Esophagus muscularis mucosa (tissue), 4 donors: ENCODE measurements at regions not wholly inside any gene's neighbourhood (a gene's known extent, or its start where the extent isn't known, plus 50 kb on each side); places are given as distances from the start of the nearest gene placed in this dataset.

Source experiments
- DNase-seq: peaks from one replicate; pipeline ENCODE4 v3.0.0-alpha.2; 2017; ENCODE audit errors: extremely low spot score
- H3K27ac ChIP-seq, 4 donors: fragments of 200-600 bp; sonication (generic); replicated peaks in 1 of 4; 1 replicate in 3 of 4; 2 replicates in 1 of 4; pipeline ENCODE4 v1.5.1; 2016 to 2019; ENCODE audit warnings: mild to moderate bottlenecking in 1 of 4
- H3K27me3 ChIP-seq, 4 donors: fragments of 200-600 bp; sonication (generic); one replicate each; pipeline versions ENCODE4 v1.5.1 to v1.6.0; 2016 to 2019
- H3K36me3 ChIP-seq, 4 donors: fragments of 200-600 bp; sonication (generic); one replicate each; pipeline ENCODE4 v1.5.1; 2016 to 2019
- H3K4me1 ChIP-seq, 4 donors: fragments of 200-600 bp; sonication (generic); one replicate each; pipeline ENCODE4 v1.5.1; 2016 to 2019
- H3K4me3 ChIP-seq, 4 donors: fragments of 200-600 bp; sonication (generic); 1 replicate in 2 of 4; 2 replicates in 2 of 4; pipeline ENCODE4 v1.5.1; 2016 to 2019; ENCODE audit warnings: mild to moderate bottlenecking in 4 of 4, moderate library complexity in 1 of 4
- H3K9me3 ChIP-seq, 4 donors: fragments of 200-600 bp; sonication (generic); 1 replicate in 3 of 4; 2 replicates in 1 of 4; pipeline ENCODE4 v1.5.1; 2016 to 2019
- EP300 ChIP-seq: sonication (generic); formaldehyde crosslinking; IDR thresholded peaks from one replicate; pipeline ENCODE4 v1.6.1; 2017; ENCODE audit warnings: antibody characterized with exemption
- POLR2A ChIP-seq: fragments of 450-650 bp; IDR thresholded peaks from one replicate; pipeline ENCODE4 v1.6.1; 2017; ENCODE audit warnings: antibody characterized with exemption, moderate library complexity, mild to moderate bottlenecking, low read depth
- POLR2AphosphoS5 ChIP-seq, 2 donors: sonication (generic); formaldehyde crosslinking; IDR thresholded peaks; one replicate each; pipeline ENCODE4 v1.6.1; 2017; ENCODE audit warnings: antibody characterized with exemption in 2 of 2
- WGBS: methylation state at CpG from one replicate; pipeline ENCODE4 v1.1.5; 2018; 5-methylcytosine and 5-hydroxymethylcytosine counted together
- intact Hi-C: fragments of 100-400 bp; cut with DNase I; formaldehyde crosslinking; loops from one replicate; pipeline ENCODE4 v1.15.1; 2023
- TF ChIP-seq, protein P1 (sequence below), 3 experiments: fragments of 200-600 bp in 2 of 3; fragments of 450-650 bp in 1 of 3; sonication (generic) in 2 of 3; IDR thresholded peaks; one replicate each; pipeline ENCODE4 v1.5.1; 2017 to 2019; ENCODE audit warnings: antibody characterized with exemption in 3 of 3, mild to moderate bottlenecking in 2 of 3, moderate library complexity in 1 of 3

DNA sequence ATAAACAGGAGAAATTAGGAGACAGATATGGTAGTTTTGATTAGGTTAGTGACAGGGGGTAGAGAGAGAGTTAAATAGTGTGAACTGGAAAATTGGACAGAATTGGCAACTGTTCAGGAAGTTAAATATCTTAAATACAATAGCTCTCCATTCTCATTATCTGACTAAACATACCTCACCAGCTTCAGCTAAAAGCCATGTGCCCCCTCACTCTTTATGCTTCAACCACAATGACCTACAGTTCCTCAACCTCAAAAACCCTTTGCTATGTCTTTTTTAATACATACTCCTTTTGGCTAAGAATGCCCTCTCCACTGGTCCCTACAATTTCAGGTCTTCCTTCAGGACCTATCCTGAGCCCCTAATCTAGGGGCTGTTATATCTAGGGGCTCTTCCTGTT lies 740.2 kb upstream of the ZEB2 start:
- H3K27me3 ChIP-seq: no peaks in the 10 kb centered on the region
- no peak for DNase-seq

DNA sequence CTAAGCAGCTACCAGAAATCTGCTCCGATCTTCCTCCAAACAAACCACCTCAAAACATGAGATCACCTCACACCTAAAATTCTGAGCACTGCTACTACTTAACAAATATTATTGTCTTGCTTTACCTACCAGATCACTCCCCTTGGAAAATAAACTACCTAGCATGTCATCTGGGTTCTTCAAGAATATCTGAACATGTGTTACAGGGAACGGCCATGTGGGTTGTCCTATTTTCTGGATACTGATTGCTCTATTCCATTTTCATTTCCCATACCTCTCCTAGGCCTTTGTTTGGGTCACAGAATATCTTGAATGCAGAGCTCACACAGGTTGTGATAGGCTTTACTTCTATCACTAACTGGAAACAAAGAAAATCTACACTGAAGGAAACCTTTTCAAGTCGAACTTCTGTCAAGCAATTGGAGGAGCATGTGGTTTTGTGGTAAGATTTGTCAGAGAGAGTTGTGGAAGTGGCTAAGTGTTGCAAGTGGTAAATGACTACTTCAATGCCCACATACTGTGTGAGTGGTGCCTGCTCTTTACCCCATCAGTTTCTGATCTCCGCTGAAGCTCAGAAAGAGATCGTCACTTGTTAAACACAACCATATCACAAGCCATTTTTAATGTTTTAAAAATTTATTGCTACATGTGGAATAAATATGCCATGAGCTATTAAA lies 739.1 kb upstream of the ZEB2 start:
- 91% methylated on average over 5 of the region's 5 CpGs for WGBS
- H3K27me3 ChIP-seq: no peaks in the 10 kb centered on the region
- intact Hi-C loops: no loop called here

More for the DNA sequence above, 740.2 kb upstream of the ZEB2 start:
- TF ChIP-seq, protein P1, sequence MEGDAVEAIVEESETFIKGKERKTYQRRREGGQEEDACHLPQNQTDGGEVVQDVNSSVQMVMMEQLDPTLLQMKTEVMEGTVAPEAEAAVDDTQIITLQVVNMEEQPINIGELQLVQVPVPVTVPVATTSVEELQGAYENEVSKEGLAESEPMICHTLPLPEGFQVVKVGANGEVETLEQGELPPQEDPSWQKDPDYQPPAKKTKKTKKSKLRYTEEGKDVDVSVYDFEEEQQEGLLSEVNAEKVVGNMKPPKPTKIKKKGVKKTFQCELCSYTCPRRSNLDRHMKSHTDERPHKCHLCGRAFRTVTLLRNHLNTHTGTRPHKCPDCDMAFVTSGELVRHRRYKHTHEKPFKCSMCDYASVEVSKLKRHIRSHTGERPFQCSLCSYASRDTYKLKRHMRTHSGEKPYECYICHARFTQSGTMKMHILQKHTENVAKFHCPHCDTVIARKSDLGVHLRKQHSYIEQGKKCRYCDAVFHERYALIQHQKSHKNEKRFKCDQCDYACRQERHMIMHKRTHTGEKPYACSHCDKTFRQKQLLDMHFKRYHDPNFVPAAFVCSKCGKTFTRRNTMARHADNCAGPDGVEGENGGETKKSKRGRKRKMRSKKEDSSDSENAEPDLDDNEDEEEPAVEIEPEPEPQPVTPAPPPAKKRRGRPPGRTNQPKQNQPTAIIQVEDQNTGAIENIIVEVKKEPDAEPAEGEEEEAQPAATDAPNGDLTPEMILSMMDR (IDR thresholded peaks at IDR 0.05): no peak
- TF ChIP-seq EP300 (no peak), POLR2AphosphoS5 (IDR thresholded peaks at IDR 0.05) (no peak), POLR2A (no peak)
- Histone ChIP-seq H3K27ac (no peak overlapping the region), H3K4me1 (no peaks in the 10 kb centered on the region), H3K4me3 (no peak overlapping the region), H3K36me3 (no peaks in the 10 kb centered on the region), H3K9me3 (no peaks in the 10 kb centered on the region)
- intact Hi-C loops: no loop called here

DNA sequence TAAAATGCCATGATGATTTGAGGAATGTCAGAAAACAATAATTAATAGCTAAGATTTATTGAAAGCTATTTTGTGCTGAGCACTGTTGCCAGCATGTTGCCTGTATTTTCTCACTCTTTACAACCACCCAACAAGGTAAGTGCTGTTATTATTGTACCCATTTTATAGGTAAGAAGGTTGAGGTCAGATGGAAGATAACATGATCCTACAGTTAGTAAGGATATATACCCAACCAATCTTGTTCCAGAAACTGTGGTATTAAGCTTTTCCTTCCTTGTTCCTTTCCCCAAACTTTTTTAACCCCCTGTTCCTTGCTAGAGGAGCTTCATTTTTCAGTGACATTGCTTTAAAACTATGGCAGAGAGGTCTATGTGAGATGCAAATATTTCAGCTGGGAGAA lies 738.0 kb upstream of the ZEB2 start:
- H3K4me1 ChIP-seq: no peaks in the 10 kb centered on the region
- DNase-seq: no peak
- TF ChIP-seq EP300 (no peak), POLR2AphosphoS5 (IDR thresholded peaks at IDR 0.05) (no peak), POLR2A (no peak)
- TF ChIP-seq, protein P1 (IDR thresholded peaks at IDR 0.05): no peak
- no peak overlapping the region for H3K4me3 ChIP-seq
- H3K36me3 ChIP-seq: no peaks in the 10 kb centered on the region
- no peaks in the 10 kb centered on the region for H3K9me3 ChIP-seq
- H3K27ac ChIP-seq: no peak overlapping the region
- H3K27me3 ChIP-seq: no peaks in the 10 kb centered on the region
- intact Hi-C loops: no loop called here

More for the DNA sequence above, 739.1 kb upstream of the ZEB2 start:
- H3K4me1 ChIP-seq: no peaks in the 10 kb centered on the region
- no peak overlapping the region for H3K4me3 ChIP-seq
- DNase-seq: no peak
- no peak overlapping the region for H3K27ac ChIP-seq
- no peaks in the 10 kb centered on the region for H3K36me3 ChIP-seq
- TF ChIP-seq EP300: no peak
- no peak for TF ChIP-seq POLR2AphosphoS5 (IDR thresholded peaks at IDR 0.05)
- TF ChIP-seq, protein P1 (IDR thresholded peaks at IDR 0.05): no peak
- no peak for TF ChIP-seq POLR2A
- no peaks in the 10 kb centered on the region for H3K9me3 ChIP-seq

DNA sequence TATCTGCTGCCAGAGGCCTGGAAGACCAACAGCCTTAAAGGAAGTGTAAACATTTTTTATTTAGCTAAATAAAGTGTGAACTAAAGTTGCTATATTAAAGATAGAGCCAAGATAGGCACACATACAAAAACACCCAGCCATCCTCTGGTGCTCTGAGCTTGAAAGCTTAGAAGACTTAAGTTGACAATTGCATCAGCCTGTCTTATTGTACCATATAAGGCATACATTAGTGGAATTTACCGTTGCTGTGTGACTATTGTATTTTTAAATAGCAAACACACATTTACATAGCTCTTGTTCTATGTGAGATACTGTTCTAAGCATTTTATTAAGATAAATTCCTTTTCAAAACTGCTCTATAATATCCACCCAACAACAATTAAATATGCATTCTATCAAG lies 736.6 kb upstream of the ZEB2 start:
- TF ChIP-seq, protein P1 (IDR thresholded peaks at IDR 0.05): no peak
- intact Hi-C loops: no loop called here

DNA sequence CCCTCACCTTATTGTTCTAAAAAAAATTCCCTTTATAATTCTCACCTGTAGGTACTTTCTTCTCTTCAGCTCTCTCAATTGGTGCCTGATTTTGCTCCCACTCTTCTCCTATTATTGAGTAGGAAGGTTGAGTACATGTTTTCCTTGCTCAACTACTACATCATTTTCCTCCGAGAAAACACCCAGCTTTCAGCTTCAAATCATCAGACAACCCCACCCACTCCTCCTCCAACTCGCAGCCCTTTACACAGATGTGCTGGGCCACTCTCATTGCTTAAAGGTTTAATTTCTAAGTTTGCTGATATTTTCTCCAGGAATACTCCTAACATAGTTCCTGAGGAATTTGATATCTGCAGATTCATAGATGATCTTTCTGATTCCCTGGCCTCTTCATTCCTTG lies 734.4 kb upstream of the ZEB2 start:
- H3K36me3 ChIP-seq: no peaks in the 10 kb centered on the region
- no peak overlapping the region for H3K4me3 ChIP-seq
- no peak overlapping the region for H3K27ac ChIP-seq
- DNase-seq: no peak
- WGBS: 94% methylated on average over 2 of the region's 2 CpGs
- no peaks in the 10 kb centered on the region for H3K27me3 ChIP-seq
- intact Hi-C loops: no loop called here
- H3K9me3 ChIP-seq: no peaks in the 10 kb centered on the region
- H3K4me1 ChIP-seq: no peaks in the 10 kb centered on the region
- no peak for TF ChIP-seq POLR2A
- TF ChIP-seq POLR2AphosphoS5 (IDR thresholded peaks at IDR 0.05): no peak
- TF ChIP-seq, protein P1 (IDR thresholded peaks at IDR 0.05): no peak
- no peak for TF ChIP-seq EP300

More for the DNA sequence above, 736.6 kb upstream of the ZEB2 start:
- Histone ChIP-seq H3K4me1 (no peaks in the 10 kb centered on the region), H3K9me3 (no peaks in the 10 kb centered on the region), H3K27ac (no peak overlapping the region), H3K36me3 (no peaks in the 10 kb centered on the region), H3K4me3 (no peak overlapping the region), H3K27me3 (no peaks in the 10 kb centered on the region)
- no peak for DNase-seq
- WGBS: 71% methylated on average over 1 of the region's 1 CpG
